ENCODE measurements at regions not wholly inside any gene's neighbourhood (a gene's known extent, or its start where the extent isn't known, plus 50 kb on each side); places are given as distances from the start of the nearest gene placed in this dataset.
"Not testable (repeated sequence)": the region's sequence is repeated elsewhere in the genome, so short reads cannot be mapped to it uniquely, and the experiment has no call there.

- TF ChIP-seq CTCF (IDR thresholded peaks at IDR 0.05; ENCODE audit: low read depth, low read length) = no peak
- no peak overlapping the region for H3K4me3 ChIP-seq (replicated peaks in 1 of 2; ENCODE audit: low read depth in 2 of 2, low read length in 2 of 2)
Observed at GRCh38 chr13:55572862-55573261, 1567.9 kb upstream of the PRR20A start.

GRCh38 chr13:55573565-55573964, 1567.2 kb upstream of the PRR20A start:
- TF ChIP-seq CTCF (IDR thresholded peaks at IDR 0.05; ENCODE audit: low read depth, low read length) = no peak
- H3K4me3 ChIP-seq (replicated peaks in 1 of 2; ENCODE audit: low read depth in 2 of 2, low read length in 2 of 2) = no peak overlapping the region
- no peak for DNase-seq (ENCODE audit: low read depth in 2 of 2)

More at GRCh38 chr13:55572862-55573261, 1567.9 kb upstream of the PRR20A start:
- no peak for DNase-seq (ENCODE audit: low read depth in 2 of 2)

- no peak overlapping the region for H3K4me3 ChIP-seq (replicated peaks in 1 of 2; ENCODE audit: low read depth in 2 of 2, low read length in 2 of 2)
- TF ChIP-seq CTCF (IDR thresholded peaks at IDR 0.05; ENCODE audit: low read depth, low read length) = no peak
- no peak for DNase-seq (ENCODE audit: low read depth in 2 of 2)
Observed at GRCh38 chr13:55576389-55576788, 1564.3 kb upstream of the PRR20A start.

GRCh38 chr13:55577082-55577846, 1563.5 kb upstream of the PRR20A start:
- TF ChIP-seq CTCF (IDR thresholded peaks at IDR 0.05; ENCODE audit: low read depth, low read length) = no peak
- H3K4me3 ChIP-seq (replicated peaks in 1 of 2; ENCODE audit: low read depth in 2 of 2, low read length in 2 of 2) = no peak overlapping the region
- no peak for DNase-seq (ENCODE audit: low read depth in 2 of 2)

DNA sequence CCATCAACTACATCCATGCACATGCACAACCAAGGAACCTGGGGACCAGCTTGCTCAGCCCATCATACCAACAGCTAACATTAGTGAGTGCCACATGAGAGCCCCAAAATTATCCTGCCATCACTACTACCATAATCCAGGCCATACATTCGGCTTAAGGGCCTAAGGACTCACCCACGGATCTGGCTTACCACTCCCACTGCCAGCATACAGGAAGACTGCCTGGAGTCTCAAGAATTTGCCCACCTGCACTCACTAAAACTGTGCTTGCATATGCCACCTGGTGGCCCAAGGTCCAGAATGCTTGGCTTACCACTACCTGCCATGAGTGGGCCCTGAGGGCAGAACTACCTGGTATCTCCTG, 1562.9 kb upstream of the PRR20A start:
- no peak for DNase-seq (ENCODE audit: low read depth in 2 of 2)
- TF ChIP-seq CTCF (IDR thresholded peaks at IDR 0.05; ENCODE audit: low read depth, low read length) = no peak
- H3K4me3 ChIP-seq (replicated peaks in 1 of 2; ENCODE audit: low read depth in 2 of 2, low read length in 2 of 2) = no peak overlapping the region

DNA sequence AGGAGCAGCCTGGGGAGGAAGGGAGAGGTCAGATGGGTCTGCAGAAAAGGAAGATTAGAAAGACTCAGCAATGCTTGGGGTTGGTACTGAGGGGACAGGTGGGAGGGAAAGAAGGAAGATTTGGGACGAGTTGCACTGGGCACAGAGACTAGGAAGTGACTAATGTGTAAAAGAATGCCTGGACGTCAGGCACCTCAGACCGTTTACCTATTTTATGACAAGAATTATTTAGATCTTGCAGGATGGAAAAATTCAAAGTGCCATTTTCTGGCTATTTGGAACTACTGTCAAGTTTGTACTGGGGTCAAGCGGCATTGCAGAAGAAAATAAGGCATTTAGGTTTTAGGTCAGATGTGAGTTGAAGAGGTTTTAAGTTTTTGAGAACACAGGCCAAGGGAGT, 1558.4 kb upstream of the PRR20A start:
- H3K4me3 ChIP-seq (replicated peaks in 1 of 2; ENCODE audit: low read depth in 2 of 2, low read length in 2 of 2); DNase-seq (ENCODE audit: low read depth in 2 of 2): not testable (repeated sequence)

GRCh38 chr13:55583953-55584593, 1556.6 kb upstream of the PRR20A start:
- no peak overlapping the region for H3K4me3 ChIP-seq (replicated peaks in 1 of 2; ENCODE audit: low read depth in 2 of 2, low read length in 2 of 2)
- no peak for DNase-seq (ENCODE audit: low read depth in 2 of 2)
- no peak for TF ChIP-seq CTCF (IDR thresholded peaks at IDR 0.05; ENCODE audit: low read depth, low read length)

Measured in cardiac fibroblast (primary cell).